ENCODE measurements at regions not wholly inside any gene's neighbourhood (a gene's known extent, or its start where the extent isn't known, plus 50 kb on each side); places are given as distances from the start of the nearest gene placed in this dataset.

- DNase-seq (ENCODE audit: low read depth in 2 of 2): no peak
Observed at GRCh38 chr16:66207883-66208265, 158.6 kb upstream of the CDH5 start.

GRCh38 chr16:66207139-66207882, 159.2 kb upstream of the CDH5 start:
- no peak for DNase-seq (ENCODE audit: low read depth in 2 of 2)

GRCh38 chr16:66206363-66206762, 160.1 kb upstream of the CDH5 start:
- no peak for DNase-seq (ENCODE audit: low read depth in 2 of 2)

- DNase-seq (ENCODE audit: low read depth in 2 of 2): no peak
Observed at GRCh38 chr16:66205287-66206231, 160.9 kb upstream of the CDH5 start.

- no peak for DNase-seq (ENCODE audit: low read depth in 2 of 2)
Observed at GRCh38 chr16:66204756-66205155, 161.7 kb upstream of the CDH5 start.

GRCh38 chr16:66203476-66203875, 163.0 kb upstream of the CDH5 start:
- no peak for DNase-seq (ENCODE audit: low read depth in 2 of 2)

- DNase-seq (ENCODE audit: low read depth in 2 of 2): no peak
Observed at GRCh38 chr16:66199189-66199588, 167.3 kb upstream of the CDH5 start.

GRCh38 chr16:66198641-66199040, 167.8 kb upstream of the CDH5 start:
- DNase-seq (ENCODE audit: low read depth in 2 of 2): no peak

- DNase-seq (ENCODE audit: low read depth in 2 of 2): no peak
Observed at GRCh38 chr16:66197668-66198278, 168.7 kb upstream of the CDH5 start.

GRCh38 chr16:66196770-66197169, 169.7 kb upstream of the CDH5 start:
- DNase-seq (ENCODE audit: low read depth in 2 of 2): no peak

- no peak for DNase-seq (ENCODE audit: low read depth in 2 of 2)
Observed at GRCh38 chr16:66194866-66195265, 171.6 kb upstream of the CDH5 start.

- no peak for DNase-seq (ENCODE audit: low read depth in 2 of 2)
Observed at GRCh38 chr16:66193543-66194229, 172.8 kb upstream of the CDH5 start.

GRCh38 chr16:66190411-66190810, 176.1 kb upstream of the CDH5 start:
- DNase-seq (ENCODE audit: low read depth in 2 of 2): no peak

- no peak for DNase-seq (ENCODE audit: low read depth in 2 of 2)
Observed at GRCh38 chr16:66189951-66190350, 176.5 kb upstream of the CDH5 start.

- no peak for DNase-seq (ENCODE audit: low read depth in 2 of 2)
Observed at GRCh38 chr16:66188917-66189725, 177.4 kb upstream of the CDH5 start.

- no peak for DNase-seq (ENCODE audit: low read depth in 2 of 2)
Observed at GRCh38 chr16:66186251-66186785, 180.2 kb upstream of the CDH5 start.

GRCh38 chr16:66182592-66182991, 183.9 kb upstream of the CDH5 start:
- DNase-seq (ENCODE audit: low read depth in 2 of 2): no peak

- no peak for DNase-seq (ENCODE audit: low read depth in 2 of 2)
Observed at GRCh38 chr16:66176731-66177130, 189.8 kb upstream of the CDH5 start.

GRCh38 chr16:66176111-66176510, 190.4 kb upstream of the CDH5 start:
- DNase-seq (ENCODE audit: low read depth in 2 of 2): no peak

GRCh38 chr16:66175636-66176035, 190.9 kb upstream of the CDH5 start:
- DNase-seq (ENCODE audit: low read depth in 2 of 2): no peak

GRCh38 chr16:66175058-66175457, 191.4 kb upstream of the CDH5 start:
- no peak for DNase-seq (ENCODE audit: low read depth in 2 of 2)
